ENCODE measurements at regions not wholly inside any gene's neighbourhood (a gene's known extent, or its start where the extent isn't known, plus 50 kb on each side); places are given as distances from the start of the nearest gene placed in this dataset.

DNA sequence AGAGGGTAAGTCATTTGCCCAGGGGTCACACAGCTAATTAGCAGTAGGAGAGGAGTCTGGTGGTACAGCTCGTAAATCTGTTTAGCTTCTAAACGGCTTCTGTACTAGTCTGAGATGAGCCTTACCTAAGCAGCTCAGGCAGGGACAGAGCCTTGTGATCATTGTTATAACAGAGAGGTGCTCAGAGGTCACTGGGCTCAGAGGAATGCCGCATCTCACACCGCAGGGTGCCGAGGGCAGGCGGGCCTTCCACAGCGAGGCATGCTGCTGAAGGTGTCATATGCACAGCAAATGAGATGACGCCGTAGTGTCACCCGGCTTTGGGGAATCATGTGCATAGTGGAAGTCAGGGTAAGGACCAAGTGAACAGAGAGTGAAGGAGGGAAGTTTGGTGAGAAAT is 305.2 kb upstream of the FMN2 start:
- H3K27me3 ChIP-seq, result no peaks in the 10 kb centered on the region
- WGBS, 2 donors, result 91 to 93% methylated on average over 10 of the region's 10 CpGs
- H3K36me3 ChIP-seq, result no peaks in the 10 kb centered on the region
- DNase-seq, result no peak
- no peak for TF ChIP-seq EP300 (IDR thresholded peaks at IDR 0.05)
- no peak for TF ChIP-seq POLR2A (IDR thresholded peaks at IDR 0.05)
- no peak for TF ChIP-seq POLR2AphosphoS5 (IDR thresholded peaks at IDR 0.05)
- TF ChIP-seq, protein P1, sequence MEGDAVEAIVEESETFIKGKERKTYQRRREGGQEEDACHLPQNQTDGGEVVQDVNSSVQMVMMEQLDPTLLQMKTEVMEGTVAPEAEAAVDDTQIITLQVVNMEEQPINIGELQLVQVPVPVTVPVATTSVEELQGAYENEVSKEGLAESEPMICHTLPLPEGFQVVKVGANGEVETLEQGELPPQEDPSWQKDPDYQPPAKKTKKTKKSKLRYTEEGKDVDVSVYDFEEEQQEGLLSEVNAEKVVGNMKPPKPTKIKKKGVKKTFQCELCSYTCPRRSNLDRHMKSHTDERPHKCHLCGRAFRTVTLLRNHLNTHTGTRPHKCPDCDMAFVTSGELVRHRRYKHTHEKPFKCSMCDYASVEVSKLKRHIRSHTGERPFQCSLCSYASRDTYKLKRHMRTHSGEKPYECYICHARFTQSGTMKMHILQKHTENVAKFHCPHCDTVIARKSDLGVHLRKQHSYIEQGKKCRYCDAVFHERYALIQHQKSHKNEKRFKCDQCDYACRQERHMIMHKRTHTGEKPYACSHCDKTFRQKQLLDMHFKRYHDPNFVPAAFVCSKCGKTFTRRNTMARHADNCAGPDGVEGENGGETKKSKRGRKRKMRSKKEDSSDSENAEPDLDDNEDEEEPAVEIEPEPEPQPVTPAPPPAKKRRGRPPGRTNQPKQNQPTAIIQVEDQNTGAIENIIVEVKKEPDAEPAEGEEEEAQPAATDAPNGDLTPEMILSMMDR (IDR thresholded peaks at IDR 0.05), result no peak
- no peaks in the 10 kb centered on the region for H3K4me1 ChIP-seq
- intact Hi-C loops (cut with DNase I), result no loop called here
- H3K27ac ChIP-seq, result no peak overlapping the region
- no peaks in the 10 kb centered on the region for H3K9me3 ChIP-seq
- H3K4me3 ChIP-seq, result no peak overlapping the region

DNA sequence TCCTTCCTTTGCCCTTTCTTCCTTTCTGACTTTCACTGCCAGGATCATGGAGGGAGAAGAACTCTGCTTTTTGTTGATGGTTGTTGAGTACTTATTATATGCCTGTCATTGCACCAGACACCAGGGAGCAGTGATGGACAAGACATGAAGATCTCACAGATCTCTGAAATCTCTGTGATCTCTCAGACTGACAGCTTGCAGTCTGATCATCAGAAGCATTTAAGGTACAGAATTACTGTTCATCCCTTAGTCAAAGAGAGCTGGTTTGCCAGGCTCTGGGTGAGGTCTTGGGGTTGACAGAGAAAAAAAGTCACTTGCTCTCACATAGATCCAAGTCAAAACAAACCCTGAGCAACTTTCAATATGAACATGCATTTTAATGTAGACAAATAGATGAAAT is 299.5 kb upstream of the FMN2 start:
- no peak for DNase-seq
- no peaks in the 10 kb centered on the region for H3K27me3 ChIP-seq
- H3K36me3 ChIP-seq, result no peaks in the 10 kb centered on the region
- no peak overlapping the region for H3K4me3 ChIP-seq
- H3K9me3 ChIP-seq, result no peaks in the 10 kb centered on the region
- no peak for TF ChIP-seq POLR2AphosphoS5 (IDR thresholded peaks at IDR 0.05)
- TF ChIP-seq EP300 (IDR thresholded peaks at IDR 0.05), result no peak
- TF ChIP-seq POLR2A (IDR thresholded peaks at IDR 0.05), result no peak
- TF ChIP-seq, protein P1 (IDR thresholded peaks at IDR 0.05), result no peak
- H3K27ac ChIP-seq, result no peak overlapping the region
- intact Hi-C loops (cut with DNase I), result no loop called here
- no peaks in the 10 kb centered on the region for H3K4me1 ChIP-seq

DNA sequence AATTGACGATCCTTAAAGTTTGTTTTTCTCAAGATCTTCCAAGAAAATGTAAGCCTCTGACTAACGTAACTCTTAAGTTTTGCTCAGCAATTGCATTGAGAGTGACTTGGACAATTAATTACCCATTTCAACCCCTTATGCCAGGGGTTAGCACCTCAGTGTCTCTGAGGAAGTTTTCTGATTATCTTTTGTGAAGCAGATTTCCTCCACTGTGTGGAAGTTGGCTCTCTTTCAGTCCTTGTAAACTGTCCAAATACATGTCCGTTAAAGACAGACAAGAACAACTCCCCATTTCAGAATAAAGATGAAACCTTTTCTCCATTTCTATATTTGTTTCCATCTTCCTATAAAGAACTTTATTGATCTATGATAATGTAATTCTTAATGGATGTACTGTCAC is 296.4 kb upstream of the FMN2 start:
- Histone ChIP-seq H3K4me1 (peaks cover 0 to 7% (median 0%) of the 10 kb centered on the region in 4 donors), H3K27ac (no peak overlapping the region), H3K27me3 (no peaks in the 10 kb centered on the region), H3K4me3 (no peak overlapping the region), H3K36me3 (no peaks in the 10 kb centered on the region), H3K9me3 (no peaks in the 10 kb centered on the region)
- intact Hi-C loops (cut with DNase I), result no loop called here
- TF ChIP-seq POLR2A (IDR thresholded peaks at IDR 0.05) (no peak), EP300 (IDR thresholded peaks at IDR 0.05) (no peak), POLR2AphosphoS5 (IDR thresholded peaks at IDR 0.05) (no peak)
- TF ChIP-seq, protein P1 (IDR thresholded peaks at IDR 0.05), result no peak
- no peak for DNase-seq
- 42 to 74% methylated on average over 3 of the region's 3 CpGs for WGBS, 2 donors

DNA sequence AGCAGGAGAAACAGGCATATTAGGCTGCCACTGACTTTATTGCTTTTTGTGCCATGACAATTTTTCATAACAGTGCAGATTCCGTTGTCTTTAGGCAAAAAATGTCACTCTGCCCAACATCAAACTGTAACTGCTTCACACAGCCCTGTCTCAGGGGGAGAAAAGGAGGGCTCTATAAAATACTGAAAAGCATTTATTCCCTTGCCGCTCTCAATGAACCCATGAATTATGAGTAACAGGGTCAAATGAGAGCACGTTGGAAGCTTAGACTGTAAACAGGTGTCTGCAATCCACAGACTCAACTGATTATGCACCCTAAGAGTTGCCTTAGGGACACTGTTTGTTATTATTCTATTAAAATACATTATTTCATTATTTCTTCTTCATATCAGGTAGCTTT is 292.1 kb upstream of the FMN2 start:
- H3K36me3 ChIP-seq, result no peaks in the 10 kb centered on the region
- H3K27me3 ChIP-seq, result no peaks in the 10 kb centered on the region
- no peak overlapping the region for H3K27ac ChIP-seq
- H3K4me3 ChIP-seq, result no peak overlapping the region
- H3K9me3 ChIP-seq, result no peaks in the 10 kb centered on the region
- DNase-seq, result no peak
- no peak for TF ChIP-seq POLR2AphosphoS5 (IDR thresholded peaks at IDR 0.05)
- intact Hi-C loops (cut with DNase I), result no loop called here
- 85 to 87% methylated on average over 3 of the region's 3 CpGs for WGBS, 2 donors
- H3K4me1 ChIP-seq, result peaks cover 0 to 7% (median 0%) of the 10 kb centered on the region in 4 donors

DNA sequence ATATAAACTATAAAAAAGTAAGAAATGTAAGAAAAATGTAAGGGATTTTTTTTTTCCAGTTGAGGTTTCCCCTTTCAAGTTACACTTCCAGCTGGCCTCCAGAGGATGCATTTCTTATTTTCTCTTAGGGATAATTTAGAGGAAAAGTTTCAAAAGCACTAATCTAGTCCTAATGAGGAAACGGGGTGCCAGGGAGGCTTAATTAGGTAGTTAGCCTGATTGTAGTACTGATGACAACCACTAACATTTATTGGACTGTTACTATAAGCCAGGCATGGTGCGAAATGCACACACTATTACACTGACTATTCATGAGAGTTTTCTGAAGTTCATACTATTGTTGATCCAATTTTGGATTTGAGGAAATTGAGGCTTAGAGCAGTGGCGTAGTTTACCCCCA is 290.8 kb upstream of the FMN2 start:
- DNase-seq, result no peak
- Histone ChIP-seq H3K27me3 (no peaks in the 10 kb centered on the region), H3K27ac (no peak overlapping the region), H3K36me3 (no peaks in the 10 kb centered on the region), H3K4me1 (peaks cover 0 to 19% (median under 1%) of the 10 kb centered on the region in 4 donors), H3K9me3 (no peaks in the 10 kb centered on the region), H3K4me3 (no peak overlapping the region)
- 84 to 86% methylated on average over 3 of the region's 3 CpGs for WGBS, 2 donors
- intact Hi-C loops (cut with DNase I), result no loop called here
- TF ChIP-seq POLR2AphosphoS5 (IDR thresholded peaks at IDR 0.05) (no peak), EP300 (IDR thresholded peaks at IDR 0.05) (no peak), POLR2A (IDR thresholded peaks at IDR 0.05) (no peak)
- TF ChIP-seq, protein P1 (IDR thresholded peaks at IDR 0.05), result no peak
